ENCODE measurements at regions not wholly inside any gene's neighbourhood (a gene's known extent, or its start where the extent isn't known, plus 50 kb on each side); places are given as distances from the start of the nearest gene placed in this dataset.
"Not testable (repeated sequence)": the region's sequence is repeated elsewhere in the genome, so short reads cannot be mapped to it uniquely, and the experiment has no call there.

DNA sequence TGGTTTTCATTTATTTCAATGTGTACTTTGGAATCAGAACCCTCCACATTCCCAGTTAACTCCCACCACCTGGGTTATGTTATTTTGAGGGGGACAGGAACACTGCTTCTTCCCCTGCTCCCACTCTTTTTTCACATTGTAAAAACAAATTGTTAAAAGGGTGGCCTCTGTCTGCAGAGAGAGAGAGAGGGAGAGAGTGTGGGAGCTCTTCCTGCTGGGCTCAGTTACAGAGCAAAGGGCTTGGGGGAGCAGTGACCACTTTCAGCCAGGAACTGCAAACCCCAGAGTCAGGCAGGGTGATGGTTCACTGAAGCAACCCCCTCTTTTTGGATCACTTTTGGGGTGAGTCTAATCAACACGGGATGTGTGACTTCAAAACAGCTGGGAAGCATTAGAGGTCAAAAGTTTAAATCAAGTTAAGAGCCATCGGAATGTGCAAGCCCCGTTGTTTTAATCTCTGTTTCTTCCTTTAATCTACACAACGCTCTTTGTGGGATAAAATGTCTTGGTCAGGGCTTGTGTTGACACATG is 577.0 kb upstream of the CDH11 start:
- Histone ChIP-seq H4K20me1 (no peaks in the 10 kb centered on the region), H3K4me1 (peaks cover 0 to 15% (median 6%) of the 10 kb centered on the region in 10 experiments; a peak in 9 of 20 replicates), H3K27me3 (no peaks in the 10 kb centered on the region), H3K36me3 (no peaks in the 10 kb centered on the region), H3K4me2 (peak overlapping the region in 1 of 11 experiments; percentile 10; a peak in 1 of 22 replicates), H3K9me3 (replicated peaks in 1 of 11) (peaks cover 0 to 5% (median 0%) of the 10 kb centered on the region in 11 experiments; a peak in 2 of 22 replicates), H3K4me3 (no peak overlapping the region), H3K9ac (no peak overlapping the region), H3K27ac (no peak overlapping the region)
- no peak for TF ChIP-seq Cebpa-rat (IDR thresholded peaks at IDR 0.05)

DNA sequence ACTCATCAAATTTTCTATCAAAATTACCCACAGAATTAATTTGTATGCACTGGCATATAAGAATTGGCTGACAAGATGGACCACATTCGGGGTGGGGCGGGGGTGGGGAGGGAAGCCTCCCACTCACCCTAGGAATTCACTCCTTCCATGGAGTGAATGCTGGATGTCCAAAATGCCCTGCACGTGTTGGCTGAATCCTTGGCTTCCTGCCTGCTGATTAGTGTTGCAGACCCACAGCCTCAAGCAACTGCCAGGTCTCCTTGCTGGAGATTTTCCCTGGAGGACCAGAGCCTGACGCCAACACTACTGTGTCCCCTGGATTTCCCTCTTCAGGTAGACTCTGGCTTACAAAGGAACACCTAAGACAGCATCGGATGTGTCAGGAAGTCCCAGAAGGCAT is 575.7 kb upstream of the CDH11 start:
- Histone ChIP-seq H3K4me1 (peaks cover 0 to 13% (median 6%) of the 10 kb centered on the region in 10 experiments; a peak in 9 of 20 replicates), H3K4me2 (no peak overlapping the region), H3K9ac (no peak overlapping the region), H3K9me3 (replicated peaks in 1 of 11) (peaks cover 0 to 5% (median 0%) of the 10 kb centered on the region in 11 experiments; a peak in 2 of 22 replicates), H3K36me3 (no peaks in the 10 kb centered on the region), H4K20me1 (no peaks in the 10 kb centered on the region), H3K27ac (no peak overlapping the region), H3K4me3 (no peak overlapping the region), H3K27me3 (no peaks in the 10 kb centered on the region)
- TF ChIP-seq Cebpa-rat (IDR thresholded peaks at IDR 0.05): no peak

DNA sequence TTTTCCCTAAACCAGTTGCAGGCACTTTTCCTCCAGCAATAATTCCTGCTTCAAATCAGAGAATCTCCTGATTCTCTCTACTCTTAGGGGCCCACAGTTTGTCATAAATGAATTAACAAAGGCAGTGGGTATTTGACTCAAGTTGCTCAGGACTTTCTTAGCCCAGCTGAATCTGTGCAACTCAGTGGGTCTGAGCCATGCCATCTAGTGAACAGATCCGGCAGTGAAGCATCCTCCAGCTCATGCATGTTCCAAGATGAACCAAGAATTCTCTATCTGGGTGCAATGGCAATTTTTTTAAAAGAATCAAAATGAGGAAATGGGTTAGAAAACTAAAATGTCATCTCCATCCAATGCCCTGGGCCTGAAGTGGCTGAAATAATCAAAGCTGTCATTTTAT is 575.2 kb upstream of the CDH11 start:
- no peaks in the 10 kb centered on the region for H3K36me3 ChIP-seq
- no peak overlapping the region for H3K9ac ChIP-seq
- H3K4me3 ChIP-seq: no peak overlapping the region
- H4K20me1 ChIP-seq: no peaks in the 10 kb centered on the region
- no peak for TF ChIP-seq Cebpa-rat (IDR thresholded peaks at IDR 0.05)
- H3K9me3 ChIP-seq (replicated peaks in 1 of 11): peaks cover 0 to 5% (median 0%) of the 10 kb centered on the region in 11 experiments; a peak in 2 of 22 replicates
- H3K27me3 ChIP-seq: no peaks in the 10 kb centered on the region
- peaks cover 0 to 13% (median 6%) of the 10 kb centered on the region in 10 experiments; a peak in 9 of 20 replicates for H3K4me1 ChIP-seq
- no peak overlapping the region for H3K27ac ChIP-seq
- peak overlapping the region in 7 of 11 experiments; percentile 7 to 43 (median 32); a peak in 6 of 22 replicates for H3K4me2 ChIP-seq

DNA sequence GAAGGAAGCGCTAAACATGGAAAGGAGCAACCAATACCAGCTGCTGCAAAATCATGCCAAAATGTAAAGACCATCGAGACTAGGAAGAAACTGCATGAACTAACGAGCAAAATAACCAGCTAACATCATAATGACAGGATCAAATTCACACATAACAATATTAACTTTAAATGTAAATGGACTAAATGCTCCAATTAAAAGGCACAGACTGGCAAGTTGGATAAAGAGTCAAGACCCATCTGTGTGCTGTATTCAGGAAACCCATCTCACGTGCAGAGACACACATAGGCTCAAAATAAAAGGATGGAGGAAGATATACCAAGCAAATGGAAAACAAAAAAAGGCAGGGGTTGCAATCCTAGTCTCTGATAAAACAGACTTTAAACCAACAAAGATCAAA is 570.0 kb upstream of the CDH11 start:
- not testable (repeated sequence) for H3K36me3 ChIP-seq, H3K27me3 ChIP-seq, H3K4me3 ChIP-seq, H3K27ac ChIP-seq, H4K20me1 ChIP-seq, H3K9ac ChIP-seq, H3K4me2 ChIP-seq
- Histone ChIP-seq H3K9me3 (replicated peaks in 1 of 11) (peaks cover 0 to 17% (median 9%) of the 10 kb centered on the region in 11 experiments; a peak in 18 of 22 replicates), H3K4me1 (peaks cover 10 to 36% (median 31%) of the 10 kb centered on the region in 10 experiments; a peak in 18 of 20 replicates)

DNA sequence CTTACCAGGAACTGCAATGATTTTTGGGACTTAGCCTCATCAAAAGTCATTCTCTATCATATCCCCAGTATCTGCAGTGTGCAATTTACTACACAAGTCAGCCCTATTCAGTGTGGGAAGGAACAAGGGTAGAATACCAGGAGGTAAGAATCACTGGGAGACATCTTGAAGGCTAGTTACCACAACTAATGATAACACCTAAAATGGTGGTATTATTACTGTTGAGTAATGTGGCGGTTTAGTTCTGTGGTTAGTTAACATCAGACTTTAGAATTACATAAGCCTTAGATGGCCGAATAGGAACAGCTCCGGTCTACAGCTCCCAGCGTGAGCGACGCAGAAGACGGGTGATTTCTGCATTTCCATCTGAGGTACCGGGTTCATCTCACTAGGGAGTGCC is 567.9 kb upstream of the CDH11 start:
- no peaks in the 10 kb centered on the region for H4K20me1 ChIP-seq
- no peak overlapping the region for H3K9ac ChIP-seq
- no peaks in the 10 kb centered on the region for H3K36me3 ChIP-seq
- peaks cover 0 to 21% (median 9%) of the 10 kb centered on the region in 11 experiments; a peak in 19 of 22 replicates for H3K9me3 ChIP-seq (replicated peaks in 1 of 11)
- H3K27ac ChIP-seq: peak overlapping the region in 7 of 11 experiments; percentile 7 to 73 (median 57); a peak in 12 of 22 replicates
- 0 out of 20 replicates have a peak overlapping the region, but pooled peaks of 1 of the 10 experiments have one; percentile 4 for H3K4me3 ChIP-seq
- no peaks in the 10 kb centered on the region for H3K27me3 ChIP-seq
- peak overlapping the region in 7 of 11 experiments; percentile 36 to 71 (median 58); a peak in 11 of 22 replicates for H3K4me2 ChIP-seq
- peaks cover 10 to 37% (median 32%) of the 10 kb centered on the region in 10 experiments; a peak in 18 of 20 replicates for H3K4me1 ChIP-seq
- TF ChIP-seq Cebpa-rat (IDR thresholded peaks at IDR 0.05): no peak

DNA sequence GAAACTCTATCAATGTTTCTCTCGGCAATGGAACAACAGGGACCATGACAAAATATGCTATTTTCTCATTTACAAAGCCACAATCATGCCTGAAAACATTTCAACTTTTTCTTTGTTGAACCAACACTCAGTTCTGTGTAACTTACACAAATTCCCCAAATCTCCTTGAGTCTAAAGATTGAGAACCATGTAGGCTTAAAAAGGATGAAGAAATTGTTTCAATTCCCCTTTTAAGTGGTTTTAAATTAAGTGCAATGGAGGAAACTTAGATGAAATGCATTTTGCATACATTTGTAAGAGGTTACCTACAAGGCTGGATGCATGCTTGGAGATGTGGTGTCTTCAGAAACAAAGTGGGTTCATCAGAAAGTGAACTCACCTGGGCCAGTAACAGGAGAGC is 566.4 kb upstream of the CDH11 start:
- no peaks in the 10 kb centered on the region for H4K20me1 ChIP-seq
- H3K4me3 ChIP-seq: no peak overlapping the region
- H3K9ac ChIP-seq: peak overlapping the region in 3 of 11 experiments; percentile 26 to 50 (median 50); a peak in 7 of 22 replicates
- peak overlapping the region; percentile 26 to 71 (median 48); a peak in 19 of 22 replicates for H3K4me2 ChIP-seq
- no peaks in the 10 kb centered on the region for H3K36me3 ChIP-seq
- peak in 1 of 11 experiments; percentile 45; a peak in 1 of 22 replicates for TF ChIP-seq Cebpa-rat (IDR thresholded peaks at IDR 0.05)
- H3K27me3 ChIP-seq: no peaks in the 10 kb centered on the region
- H3K27ac ChIP-seq: peak overlapping the region in 9 of 11 experiments; percentile 19 to 73 (median 57); a peak in 15 of 22 replicates
- peaks cover 10 to 37% (median 32%) of the 10 kb centered on the region in 10 experiments; a peak in 18 of 20 replicates for H3K4me1 ChIP-seq
- peaks cover 7 to 33% (median 20%) of the 10 kb centered on the region in 11 experiments; a peak in 21 of 22 replicates for H3K9me3 ChIP-seq (replicated peaks in 1 of 11)

DNA sequence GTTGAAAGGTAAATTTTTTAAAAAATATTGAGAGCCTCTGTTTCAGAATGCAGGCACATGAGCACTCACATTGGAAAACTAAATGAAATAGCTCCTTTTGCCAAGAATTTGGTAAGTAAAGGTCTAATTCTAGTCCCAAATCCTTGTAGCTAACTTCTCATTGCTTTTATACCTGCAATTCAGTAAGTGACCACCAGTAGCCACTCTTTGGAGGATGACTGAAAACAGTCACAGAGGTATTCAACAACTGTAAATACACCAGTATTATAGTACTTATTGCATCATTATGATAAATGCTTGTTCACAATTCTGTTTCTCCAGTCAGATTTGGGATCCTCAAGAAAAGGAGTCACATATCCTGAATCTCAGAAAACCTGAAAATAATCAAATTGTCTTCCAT is 562.4 kb upstream of the CDH11 start:
- TF ChIP-seq Cebpa-rat (IDR thresholded peaks at IDR 0.05): no peak
- Histone ChIP-seq H3K27ac (no peak overlapping the region), H3K4me1 (peaks cover 34 to 49% (median 42%) of the 10 kb centered on the region in 10 experiments), H3K9me3 (replicated peaks in 1 of 11) (peaks cover 6 to 39% (median 19%) of the 10 kb centered on the region in 11 experiments; a peak in 20 of 22 replicates), H3K4me3 (no peak overlapping the region), H3K27me3 (no peaks in the 10 kb centered on the region), H3K4me2 (no peak overlapping the region), H4K20me1 (no peaks in the 10 kb centered on the region), H3K9ac (no peak overlapping the region), H3K36me3 (no peaks in the 10 kb centered on the region)

DNA sequence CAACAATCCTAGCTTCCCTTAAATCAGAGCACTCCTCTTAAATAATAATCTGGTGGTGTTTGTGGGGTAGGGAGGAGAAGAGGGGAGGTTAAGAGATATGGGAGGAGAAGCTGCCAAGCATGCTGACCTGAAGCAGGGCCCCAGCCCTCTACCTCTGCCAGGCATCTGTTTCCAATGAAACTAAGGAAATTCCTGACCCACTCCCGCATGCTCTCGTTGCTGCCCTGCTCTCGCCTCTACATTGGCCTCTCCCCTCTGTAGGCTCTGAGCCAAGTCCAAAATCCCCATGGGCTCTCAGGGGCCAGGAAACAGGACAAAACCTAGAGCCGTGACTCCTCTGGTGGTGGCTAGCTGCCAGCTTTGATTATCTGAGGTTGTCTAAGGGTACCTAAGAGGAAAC is 559.5 kb upstream of the CDH11 start:
- Histone ChIP-seq H3K9me3 (replicated peaks in 1 of 11) (peaks cover 3 to 26% (median 11%) of the 10 kb centered on the region in 11 experiments; a peak in 16 of 22 replicates), H3K36me3 (no peaks in the 10 kb centered on the region), H3K27me3 (no peaks in the 10 kb centered on the region), H3K4me3 (no peak overlapping the region), H4K20me1 (no peaks in the 10 kb centered on the region), H3K27ac (peak overlapping the region in 1 of 11 experiments; percentile 8; a peak in 1 of 22 replicates), H3K9ac (no peak overlapping the region), H3K4me2 (peak overlapping the region in 8 of 11 experiments; percentile 3 to 66 (median 28); a peak in 6 of 22 replicates), H3K4me1 (peaks cover 12 to 28% (median 24%) of the 10 kb centered on the region in 10 experiments)
- TF ChIP-seq Cebpa-rat (IDR thresholded peaks at IDR 0.05): no peak

DNA sequence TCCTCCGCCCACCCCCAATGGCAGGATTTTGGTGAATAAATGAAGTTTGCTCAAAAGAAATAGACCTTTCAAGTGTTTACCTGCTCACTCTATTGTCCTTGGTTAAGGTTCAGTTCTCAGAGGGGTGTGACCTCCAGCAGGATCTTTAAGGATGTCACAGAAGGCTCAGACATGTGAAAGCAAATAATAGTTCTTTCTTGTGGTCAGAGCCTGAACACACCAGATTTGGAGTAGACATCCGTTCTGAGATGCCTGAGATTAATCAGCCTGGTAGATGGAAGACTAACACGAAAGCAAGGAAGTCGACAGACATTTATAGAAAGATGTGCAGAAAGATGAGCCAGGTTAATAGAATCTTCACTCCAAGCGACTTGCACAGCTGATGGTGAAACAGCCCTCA is 557.9 kb upstream of the CDH11 start:
- Histone ChIP-seq H3K9ac (no peak overlapping the region), H4K20me1 (no peaks in the 10 kb centered on the region), H3K4me1 (peaks cover 12 to 28% (median 24%) of the 10 kb centered on the region in 10 experiments), H3K27ac (peak overlapping the region in 3 of 11 experiments; percentile 1 to 37 (median 14); a peak in 1 of 22 replicates), H3K4me3 (no peak overlapping the region), H3K27me3 (no peaks in the 10 kb centered on the region), H3K36me3 (no peaks in the 10 kb centered on the region), H3K9me3 (replicated peaks in 1 of 11) (peaks cover 3 to 25% (median 11%) of the 10 kb centered on the region in 11 experiments; a peak in 16 of 22 replicates), H3K4me2 (peak overlapping the region; percentile 24 to 66 (median 53); a peak in 21 of 22 replicates)
- no peak for TF ChIP-seq Cebpa-rat (IDR thresholded peaks at IDR 0.05)

Measured in BLaER1 treated with 17β-estradiol and CSF1 and Interleukin-3, amounts not matched to agents 10 nM and 100 nM (cell line).